GM12875 (cell line): ENCODE measurements at regions not wholly inside any gene's neighbourhood (a gene's known extent, or its start where the extent isn't known, plus 50 kb on each side); places are given as distances from the start of the nearest gene placed in this dataset.

Experiments used
- H3K4me3 ChIP-seq: one replicate; pipeline ENCODE4 v1.5.1; 2011; ENCODE audit warnings: low read depth, low read length, control low read depth
- CTCF ChIP-seq: IDR thresholded peaks from 2 replicates; pipeline ENCODE4 v1.5.1; 2011; ENCODE audit warnings: low read depth, mild to moderate bottlenecking, control low read depth, inconsistent platforms, low read length, moderate library complexity, borderline replicate concordance; ENCODE audit not compliant: insufficient read depth

- no peak overlapping the region for H3K4me3 ChIP-seq
Measured at GRCh38 chr7:156560696-156561095, 79.9 kb upstream of the RNF32 start.

GRCh38 chr7:156560075-156560474, 80.5 kb upstream of the RNF32 start:
- TF ChIP-seq CTCF, result peak; percentile 43

More at GRCh38 chr7:156560696-156561095, 79.9 kb upstream of the RNF32 start:
- no peak for TF ChIP-seq CTCF

GRCh38 chr7:156559001-156559400, 81.6 kb upstream of the RNF32 start:
- H3K4me3 ChIP-seq, result no peak overlapping the region
- no peak for TF ChIP-seq CTCF

More at GRCh38 chr7:156560075-156560474, 80.5 kb upstream of the RNF32 start:
- H3K4me3 ChIP-seq, result no peak overlapping the region

GRCh38 chr7:156558198-156558597, 82.4 kb upstream of the RNF32 start:
- TF ChIP-seq CTCF, result no peak
- H3K4me3 ChIP-seq, result no peak overlapping the region

GRCh38 chr7:156556083-156556482, 84.5 kb upstream of the RNF32 start:
- no peak for TF ChIP-seq CTCF
- no peak overlapping the region for H3K4me3 ChIP-seq

- TF ChIP-seq CTCF, result no peak
- H3K4me3 ChIP-seq, result no peak overlapping the region
Measured at GRCh38 chr7:156554488-156554887, 86.1 kb upstream of the RNF32 start.

- no peak for TF ChIP-seq CTCF
- H3K4me3 ChIP-seq, result no peak overlapping the region
Measured at GRCh38 chr7:156549636-156550035, 90.9 kb upstream of the RNF32 start.
